ENCODE measurements at regions not wholly inside any gene's neighbourhood (a gene's known extent, or its start where the extent isn't known, plus 50 kb on each side); places are given as distances from the start of the nearest gene placed in this dataset.

GRCh38 chr15:70499791-70500190 lies 263.6 kb downstream of the UACA start:
- intact Hi-C loops (cut with micrococcal nuclease; ENCODE audit: unreplicated experiment), result no loop called here
- H2AFZ ChIP-seq (ENCODE audit: control insufficient read depth, low read depth, low read length), result no peak overlapping the region
- FAIRE-seq, result no peak
- H3K27me3 ChIP-seq (replicated peaks in 1 of 2; ENCODE audit: control insufficient read depth in 2 of 2, insufficient read depth in 2 of 2, low read length in 1 of 2), result no peaks in the 10 kb centered on the region
- H3K4me2 ChIP-seq (ENCODE audit: control insufficient read depth, insufficient read depth), result no peak overlapping the region
- WGBS (ENCODE audit: insufficient coverage, insufficient replicate concordance, low lambda C conversion rate, missing lambda C conversion rate), result 74% methylated on average over 4 of the region's 4 CpGs
- no peak overlapping the region for H3K4me3 ChIP-seq
- no peak for DNase-seq (ENCODE audit: low read depth, low spot score)
- ChIA-PET RAD21 (ENCODE audit: unreplicated experiment) (interaction anchor here (0.7 kb wide), 1 partner anchor 14 kb away, joined by 4 read pairs; no protein-coding TSS in a partner anchor), POLR2A (no interaction called here), CTCF (interaction anchor here (1.0 to 2.6 kb wide), 2 partner anchors 11 to 33 kb away, joined by 5 to 16 read pairs; no protein-coding TSS in a partner anchor), SMC1A (ENCODE audit: uncharacterized antibody, unreplicated experiment) (interaction anchor here (1.5 kb wide), 1 partner anchor 13 kb away, joined by 4 read pairs; no protein-coding TSS in a partner anchor)
- TF ChIP-seq ZBTB4 (CRISPR knock-in tag; IDR thresholded peaks at IDR 0.05), result no peak
- no peak for TF ChIP-seq ZNF207 (IDR thresholded peaks at IDR 0.05; ENCODE audit: borderline replicate concordance)
- no peak for TF ChIP-seq GABPA (IDR thresholded peaks at IDR 0.05; ENCODE audit: low read depth)
- no peak for TF ChIP-seq ZBTB33 (IDR thresholded peaks at IDR 0.05)
- no peak for TF ChIP-seq SUPT20H (IDR thresholded peaks at IDR 0.05; ENCODE audit: borderline replicate concordance, control insufficient read depth, low read depth, low read length)
- TF ChIP-seq MTA3 (IDR thresholded peaks at IDR 0.05; ENCODE audit: borderline replicate concordance, low read length), result no peak
- TF ChIP-seq CBX5 (IDR thresholded peaks at IDR 0.05; ENCODE audit: low read depth), result no peak
- TF ChIP-seq USF1 (IDR thresholded peaks at IDR 0.05; ENCODE audit: borderline replicate concordance, extremely low read length, insufficient read depth, low read depth, low read length), result no peak
- TF ChIP-seq ZNF24 (IDR thresholded peaks at IDR 0.05), result no peak
- no peak for TF ChIP-seq TBL1XR1 (IDR thresholded peaks at IDR 0.05; ENCODE audit: low read depth, low read length)
- no peak for TF ChIP-seq LARP7 (IDR thresholded peaks at IDR 0.05)
- TF ChIP-seq ZNF384 (IDR thresholded peaks at IDR 0.05; ENCODE audit: borderline replicate concordance, low read depth, low read length), result no peak
- TF ChIP-seq TAF1 (IDR thresholded peaks at IDR 0.05; ENCODE audit: borderline replicate concordance, low read depth, low read length), result no peak
- no peak for TF ChIP-seq SMAD5 (IDR thresholded peaks at IDR 0.05; ENCODE audit: low read depth)
- no peak for TF ChIP-seq POLR2AphosphoS5 (IDR thresholded peaks at IDR 0.05; ENCODE audit: low read length)
- TF ChIP-seq TCF3 (IDR thresholded peaks at IDR 0.05; ENCODE audit: borderline replicate concordance, insufficient read depth, low read depth, low read length), result no peak
- TF ChIP-seq SREBF1 (IDR thresholded peaks at IDR 0.05; ENCODE audit: low read length), result no peak
- no peak for TF ChIP-seq EGR1 (IDR thresholded peaks at IDR 0.05; ENCODE audit: borderline replicate concordance in 1 of 2, low read depth in 2 of 2, low read length in 2 of 2)
- no peak overlapping the region for H3K27ac ChIP-seq (ENCODE audit: control insufficient read depth, insufficient read depth)
- H3K9ac ChIP-seq (ENCODE audit: control insufficient read depth, insufficient read depth, low read length), result no peak overlapping the region
- no peaks in the 10 kb centered on the region for H3K79me2 ChIP-seq (ENCODE audit: control insufficient read depth, insufficient read depth, low read length)
- no peak for ATAC-seq
- no peaks in the 10 kb centered on the region for H3K9me3 ChIP-seq (replicated peaks; ENCODE audit: control insufficient read depth, insufficient read depth, low read length)
- in situ Hi-C loops (cut with MboI), result no loop called here
- no peaks in the 10 kb centered on the region for H4K20me1 ChIP-seq (ENCODE audit: control insufficient read depth, insufficient read depth)
- peaks cover 23% of the 10 kb centered on the region for H3K4me1 ChIP-seq (ENCODE audit: control insufficient read depth, insufficient read depth, low read length)
- no TSS peak for BruUV-seq (replicated peaks)
- no peaks in the 10 kb centered on the region for H3K36me3 ChIP-seq (ENCODE audit: control insufficient read depth in 2 of 2, insufficient read depth in 2 of 2, low read length in 1 of 2)
